ENCODE measurements at regions not wholly inside any gene's neighbourhood (a gene's known extent, or its start where the extent isn't known, plus 50 kb on each side); places are given as distances from the start of the nearest gene placed in this dataset.
"Not testable (repeated sequence)": the region's sequence is repeated elsewhere in the genome, so short reads cannot be mapped to it uniquely, and the experiment has no call there.

DNA sequence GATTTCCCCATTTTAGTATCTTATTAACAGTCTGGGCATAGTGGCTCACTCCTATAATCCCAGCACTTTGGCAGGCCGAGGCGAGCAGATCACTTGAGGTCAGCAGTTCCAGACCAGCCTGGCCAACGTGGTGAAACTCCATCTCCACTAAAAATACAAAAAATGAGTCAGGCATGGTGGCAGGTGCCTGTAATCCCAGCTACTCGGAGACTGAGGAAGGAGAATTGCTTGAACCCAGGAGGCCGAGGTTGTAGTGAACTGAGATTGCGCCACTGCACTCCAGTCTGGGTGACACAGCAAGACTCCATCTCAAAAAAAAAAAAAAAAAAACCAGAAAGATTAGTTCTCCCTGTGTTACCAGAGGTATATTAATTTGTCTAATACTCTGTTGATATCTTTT lies 52.3 kb upstream of the NSUN7 start:
- TF ChIP-seq EZH2 (IDR thresholded peaks at IDR 0.05; ENCODE audit: borderline replicate concordance); EZH2phosphoT487 (IDR thresholded peaks at IDR 0.05; ENCODE audit: low read depth, severe bottlenecking, unreplicated experiment): not testable (repeated sequence)
- TF ChIP-seq, protein P1, sequence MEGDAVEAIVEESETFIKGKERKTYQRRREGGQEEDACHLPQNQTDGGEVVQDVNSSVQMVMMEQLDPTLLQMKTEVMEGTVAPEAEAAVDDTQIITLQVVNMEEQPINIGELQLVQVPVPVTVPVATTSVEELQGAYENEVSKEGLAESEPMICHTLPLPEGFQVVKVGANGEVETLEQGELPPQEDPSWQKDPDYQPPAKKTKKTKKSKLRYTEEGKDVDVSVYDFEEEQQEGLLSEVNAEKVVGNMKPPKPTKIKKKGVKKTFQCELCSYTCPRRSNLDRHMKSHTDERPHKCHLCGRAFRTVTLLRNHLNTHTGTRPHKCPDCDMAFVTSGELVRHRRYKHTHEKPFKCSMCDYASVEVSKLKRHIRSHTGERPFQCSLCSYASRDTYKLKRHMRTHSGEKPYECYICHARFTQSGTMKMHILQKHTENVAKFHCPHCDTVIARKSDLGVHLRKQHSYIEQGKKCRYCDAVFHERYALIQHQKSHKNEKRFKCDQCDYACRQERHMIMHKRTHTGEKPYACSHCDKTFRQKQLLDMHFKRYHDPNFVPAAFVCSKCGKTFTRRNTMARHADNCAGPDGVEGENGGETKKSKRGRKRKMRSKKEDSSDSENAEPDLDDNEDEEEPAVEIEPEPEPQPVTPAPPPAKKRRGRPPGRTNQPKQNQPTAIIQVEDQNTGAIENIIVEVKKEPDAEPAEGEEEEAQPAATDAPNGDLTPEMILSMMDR (IDR thresholded peaks at IDR 0.05; ENCODE audit: poor library complexity), result not testable (repeated sequence)

All from hepatocyte (in vitro differentiated cells).